MCF 10A (cell line): ENCODE measurements at regions not wholly inside any gene's neighbourhood (a gene's known extent, or its start where the extent isn't known, plus 50 kb on each side); places are given as distances from the start of the nearest gene placed in this dataset.

Experiments
- BruUV-seq: library from RNA; stranded (reverse); fragments of 400-500 nt; replicated peaks from 2 replicates; lab custom pipeline; 2021; lab: Mats Ljungman, UMichigan
- CTCF ChIA-PET: fragments of 300-600 bp; sonication (Branson Sonifier 250); formaldehyde crosslinking; extraction: SDS; loops from one replicate; lab custom pipeline; 2021; ENCODE audit warnings: antibody characterized with exemption, inconsistent platforms; lab: Yijun Ruan, JAX
- POLR2A ChIA-PET: fragments of 300-600, 350-650 bp; sonication (Branson Sonifier 250); formaldehyde crosslinking; extraction: SDS; loops from one replicate; lab custom pipeline; 2020; ENCODE audit warnings: antibody characterized with exemption, inconsistent platforms; lab: Yijun Ruan, JAX
- DNase-seq: peaks from one replicate; pipeline ENCODE4 v3.0.0-alpha.2; 2018; ENCODE audit not compliant: unreplicated experiment
- H3K27ac Mint-ChIP-seq: one replicate; pipeline ENCODE4 v1.8.0; 2022; ENCODE audit warnings: mild to moderate bottlenecking, low read depth, mixed read lengths; ENCODE audit not compliant: unreplicated experiment
- H3K27me3 Mint-ChIP-seq: one replicate; pipeline ENCODE4 v1.8.0; 2022; ENCODE audit warnings: mixed read lengths; ENCODE audit not compliant: insufficient read depth, unreplicated experiment
- H3K36me3 Mint-ChIP-seq: one replicate; pipeline ENCODE4 v1.8.0; 2022; ENCODE audit warnings: mild to moderate bottlenecking, moderate library complexity, mixed read lengths; ENCODE audit not compliant: insufficient read depth, unreplicated experiment
- H3K4me1 Mint-ChIP-seq: one replicate; pipeline ENCODE4 v1.8.0; 2022; ENCODE audit warnings: mixed read lengths; ENCODE audit not compliant: insufficient read depth, unreplicated experiment
- H3K4me3 Mint-ChIP-seq: one replicate; pipeline ENCODE4 v1.8.0; 2022; ENCODE audit warnings: mild to moderate bottlenecking, moderate library complexity, mixed read lengths; ENCODE audit not compliant: unreplicated experiment
- H3K9me3 Mint-ChIP-seq: one replicate; pipeline ENCODE4 v1.8.0; 2022; ENCODE audit warnings: mixed read lengths; ENCODE audit not compliant: unreplicated experiment
- intact Hi-C: fragments of 100-400 bp; cut with micrococcal nuclease; formaldehyde crosslinking; loops from 2 replicates; pipeline ENCODE4 v1.14.1; 2022
- TF ChIP-seq, protein P1 (sequence below): fragments of 200-600 bp; IDR thresholded peaks from one replicate; pipeline ENCODE4 v1.8.0; 2022; ENCODE audit warnings: antibody characterized with exemption, mild to moderate bottlenecking; ENCODE audit not compliant: unreplicated experiment

DNA sequence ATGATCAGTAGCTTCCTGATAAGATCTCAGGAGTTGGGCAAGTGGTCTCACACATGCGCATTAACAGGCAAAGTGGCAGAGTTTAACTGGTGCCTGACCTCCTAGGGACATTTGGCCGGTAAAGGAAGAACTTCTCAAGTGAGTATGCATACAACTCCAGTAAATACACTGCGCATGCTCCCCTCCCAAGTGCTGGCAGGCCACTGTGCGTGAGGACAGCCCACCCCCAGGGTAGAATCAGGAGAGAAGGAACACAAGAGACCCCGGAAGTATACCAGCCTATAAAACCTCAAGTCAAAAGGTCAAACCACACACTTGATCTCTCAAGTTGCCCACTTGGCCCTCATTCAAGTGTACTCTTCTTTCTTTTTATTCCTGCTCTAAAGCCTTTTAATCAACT lies 225.5 kb upstream of the ANKRD50 start:
- H3K4me3 Mint-ChIP-seq, result no peak overlapping the region
- BruUV-seq, result no TSS peak
- peaks cover 40% of the 10 kb centered on the region for H3K4me1 Mint-ChIP-seq
- intact Hi-C loops, result no loop called here
- POLR2A ChIA-PET, result no interaction called here
- DNase-seq, result no peak
- H3K27me3 Mint-ChIP-seq, result no peaks in the 10 kb centered on the region
- TF ChIP-seq, protein P1, sequence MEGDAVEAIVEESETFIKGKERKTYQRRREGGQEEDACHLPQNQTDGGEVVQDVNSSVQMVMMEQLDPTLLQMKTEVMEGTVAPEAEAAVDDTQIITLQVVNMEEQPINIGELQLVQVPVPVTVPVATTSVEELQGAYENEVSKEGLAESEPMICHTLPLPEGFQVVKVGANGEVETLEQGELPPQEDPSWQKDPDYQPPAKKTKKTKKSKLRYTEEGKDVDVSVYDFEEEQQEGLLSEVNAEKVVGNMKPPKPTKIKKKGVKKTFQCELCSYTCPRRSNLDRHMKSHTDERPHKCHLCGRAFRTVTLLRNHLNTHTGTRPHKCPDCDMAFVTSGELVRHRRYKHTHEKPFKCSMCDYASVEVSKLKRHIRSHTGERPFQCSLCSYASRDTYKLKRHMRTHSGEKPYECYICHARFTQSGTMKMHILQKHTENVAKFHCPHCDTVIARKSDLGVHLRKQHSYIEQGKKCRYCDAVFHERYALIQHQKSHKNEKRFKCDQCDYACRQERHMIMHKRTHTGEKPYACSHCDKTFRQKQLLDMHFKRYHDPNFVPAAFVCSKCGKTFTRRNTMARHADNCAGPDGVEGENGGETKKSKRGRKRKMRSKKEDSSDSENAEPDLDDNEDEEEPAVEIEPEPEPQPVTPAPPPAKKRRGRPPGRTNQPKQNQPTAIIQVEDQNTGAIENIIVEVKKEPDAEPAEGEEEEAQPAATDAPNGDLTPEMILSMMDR, result no peak
- H3K9me3 Mint-ChIP-seq, result no peaks in the 10 kb centered on the region
- no peak overlapping the region for H3K27ac Mint-ChIP-seq
- CTCF ChIA-PET, result no interaction called here
- no peaks in the 10 kb centered on the region for H3K36me3 Mint-ChIP-seq

GRCh38 chr4:124936427-124936826 lies 223.9 kb upstream of the ANKRD50 start:
- Mint-ChIP-seq H3K27ac (no peak overlapping the region), H3K36me3 (no peaks in the 10 kb centered on the region), H3K4me1 (peaks cover 32% of the 10 kb centered on the region), H3K4me3 (no peak overlapping the region), H3K9me3 (no peaks in the 10 kb centered on the region), H3K27me3 (no peaks in the 10 kb centered on the region)
- no TSS peak for BruUV-seq
- TF ChIP-seq, protein P1, result no peak
- ChIA-PET CTCF (interaction anchor here (0.5 to 0.6 kb wide), 3 partner anchors 112 to 444 kb away, joined by 3 read pairs; no protein-coding TSS in a partner anchor), POLR2A (interaction anchor here (0.7 kb wide), 1 partner anchor 330 kb away, joined by 3 read pairs; no protein-coding TSS in a partner anchor)
- no peak for DNase-seq
- intact Hi-C loops, result no loop called here

DNA sequence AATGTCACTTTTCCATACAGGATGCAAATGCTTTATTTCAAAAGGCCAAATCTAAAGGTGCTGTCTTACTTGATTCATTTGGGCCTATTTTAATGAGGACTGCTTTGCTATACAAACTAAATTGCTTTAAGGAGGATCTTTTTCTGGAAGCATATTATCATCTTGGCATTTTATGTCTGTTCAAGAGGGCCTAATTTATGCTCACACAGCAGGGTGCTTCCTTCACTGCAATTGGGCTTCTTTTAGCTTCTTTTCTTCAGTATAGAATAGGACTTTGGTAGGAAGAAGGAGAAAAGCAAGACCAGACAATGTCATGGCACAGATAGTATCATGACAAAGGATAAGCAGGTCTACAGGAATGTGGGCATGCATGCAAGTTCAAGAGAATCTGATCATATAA lies 222.4 kb upstream of the ANKRD50 start:
- no peaks in the 10 kb centered on the region for H3K36me3 Mint-ChIP-seq
- BruUV-seq, result no TSS peak

GRCh38 chr4:124933521-124933920 lies 221.0 kb upstream of the ANKRD50 start:
- DNase-seq, result no peak

More for the DNA sequence above, 222.4 kb upstream of the ANKRD50 start:
- no peak overlapping the region for H3K27ac Mint-ChIP-seq
- TF ChIP-seq, protein P1, result no peak
- ChIA-PET CTCF (no interaction called here), POLR2A (no interaction called here)
- intact Hi-C loops, result no loop called here
- no peaks in the 10 kb centered on the region for H3K9me3 Mint-ChIP-seq
- H3K27me3 Mint-ChIP-seq, result no peaks in the 10 kb centered on the region
- no peak for DNase-seq
- no peak overlapping the region for H3K4me3 Mint-ChIP-seq
- H3K4me1 Mint-ChIP-seq, result peaks cover 18% of the 10 kb centered on the region

More at GRCh38 chr4:124933521-124933920, 221.0 kb upstream of the ANKRD50 start:
- BruUV-seq, result no TSS peak
- Mint-ChIP-seq H3K27me3 (no peaks in the 10 kb centered on the region), H3K9me3 (no peaks in the 10 kb centered on the region), H3K4me3 (no peak overlapping the region), H3K36me3 (no peaks in the 10 kb centered on the region), H3K4me1 (peaks cover 15% of the 10 kb centered on the region), H3K27ac (no peak overlapping the region)
- ChIA-PET CTCF (no interaction called here), POLR2A (interaction anchor here (0.5 to 0.6 kb wide), 3 partner anchors 10 to 245 kb away, joined by 3 read pairs; no protein-coding TSS in a partner anchor)
- TF ChIP-seq, protein P1, result no peak
- intact Hi-C loops, result no loop called here
